B cell (primary cell): ENCODE measurements at regions not wholly inside any gene's neighbourhood (a gene's known extent, or its start where the extent isn't known, plus 50 kb on each side); places are given as distances from the start of the nearest gene placed in this dataset.
"Not testable (repeated sequence)": the region's sequence is repeated elsewhere in the genome, so short reads cannot be mapped to it uniquely, and the experiment has no call there.

ENCODE experiments used
- ATAC-seq: fragments of 200-7000 bp; cut with Tn5 transposase; one replicate; pipeline ENCODE4 v1.10.0; 2021; ENCODE audit warnings: low read depth, mild to moderate bottlenecking, moderate number of reproducible peaks, moderate library complexity
- CTCF ChIA-PET: fragments of 350-600 bp; sonication (Branson Sonifier 250); formaldehyde crosslinking; loops from one replicate; lab custom pipeline; 2021; ENCODE audit warnings: antibody characterized with exemption, inconsistent platforms; lab: Charles Lee
- POLR2A ChIA-PET: fragments of 350-600 bp; sonication (Branson Sonifier 250); formaldehyde crosslinking; loops from one replicate; lab custom pipeline; 2021; ENCODE audit warnings: antibody characterized with exemption; lab: Charles Lee
- DNase-seq: peaks from one replicate; pipeline ENCODE4 v3.0.0; 2013
- H2AFZ ChIP-seq: 2 replicates; pipeline ENCODE4 v1.6.1; 2012; ENCODE audit warnings: mild to moderate bottlenecking, low read depth, low read length; ENCODE audit not compliant: insufficient read depth, poor library complexity, severe bottlenecking
- H3K27ac ChIP-seq, 2 donors: 1 replicate in 1 of 2; 2 replicates in 1 of 2; pipeline ENCODE4 v1.5.1; 2012 to 2013; ENCODE audit warnings: low read length in 2 of 2, mild to moderate bottlenecking in 2 of 2, moderate library complexity in 1 of 2
- H3K27me3 ChIP-seq, 4 experiments: fragments of 200-600 bp in 1 of 4; sonication (generic) in 1 of 4; replicated peaks in 1 of 4; 1 replicate in 2 of 4; 2 replicates in 2 of 4; pipeline versions ENCODE4 v1.6.1 to v1.7.0; 2013 to 2016; ENCODE audit warnings: low read length in 3 of 4, mild to moderate bottlenecking in 2 of 4, mixed read lengths in 1 of 4, moderate library complexity in 1 of 4; ENCODE audit not compliant: insufficient read depth in 4 of 4, control insufficient read depth in 3 of 4; ENCODE audit errors: control extremely low read depth in 1 of 4
- H3K36me3 ChIP-seq, 2 experiments: replicated peaks in 1 of 2; 1 replicate in 1 of 2; 2 replicates in 1 of 2; pipeline versions ENCODE4 v1.6.1 to v1.7.1; 2013; ENCODE audit warnings: low read length in 1 of 2; ENCODE audit not compliant: insufficient read depth in 2 of 2, control insufficient read depth in 1 of 2; ENCODE audit errors: control extremely low read depth in 1 of 2, extremely low read depth in 1 of 2
- H3K4me1 ChIP-seq, 2 donors: fragments of 200-600 bp in 1 of 2; sonication (generic) in 1 of 2; 1 replicate in 1 of 2; 2 replicates in 1 of 2; pipeline versions ENCODE4 v1.5.1 to v1.6.1; 2013 to 2017; ENCODE audit warnings: low read length in 2 of 2; ENCODE audit not compliant: control insufficient read depth in 2 of 2, insufficient read depth in 2 of 2
- H3K4me2 ChIP-seq: replicated peaks from 2 replicates; pipeline ENCODE3; 2012; ENCODE audit warnings: mild to moderate bottlenecking, low read depth, low read length; ENCODE audit not compliant: poor library complexity, severe bottlenecking
- H3K4me3 ChIP-seq, 5 experiments: fragments of 200-600 bp in 1 of 5; sonication (generic) in 1 of 5; 1 replicate in 3 of 5; 2 replicates in 2 of 5; pipeline versions ENCODE4 v1.5.1 to v1.7.0; 2011 to 2016; ENCODE audit warnings: low read length in 4 of 5, mild to moderate bottlenecking in 4 of 5, low read depth in 2 of 5, control low read depth in 1 of 5, moderate library complexity in 1 of 5; ENCODE audit not compliant: insufficient read depth in 1 of 5; ENCODE audit errors: control extremely low read depth in 1 of 5, extremely low read depth in 1 of 5
- H3K79me2 ChIP-seq: fragments of 200-600 bp; sonication (generic); one replicate; pipeline ENCODE4 v1.6.0; 2016; ENCODE audit warnings: low read length; ENCODE audit not compliant: control insufficient read depth, insufficient read depth
- H3K9ac ChIP-seq: fragments of 200-600 bp; sonication (generic); 2 replicates; pipeline ENCODE4 v1.6.1; 2017; ENCODE audit warnings: mild to moderate bottlenecking, low read length, moderate library complexity
- H3K9me3 ChIP-seq, 3 donors: one replicate each; pipeline versions ENCODE4 v1.6.1 to v1.7.1; 2013; ENCODE audit warnings: low read length in 2 of 3; ENCODE audit not compliant: control insufficient read depth in 2 of 3, insufficient read depth in 1 of 3; ENCODE audit errors: control extremely low read depth in 1 of 3
- H4K20me1 ChIP-seq: 2 replicates; pipeline ENCODE4 v1.6.0; 2012; ENCODE audit warnings: mild to moderate bottlenecking, low read length; ENCODE audit not compliant: insufficient read depth, control insufficient read depth, poor library complexity, severe bottlenecking
- H3K27ac Mint-ChIP-seq: one replicate; pipeline ENCODE4 v1.8.0; 2021; ENCODE audit warnings: mixed read lengths
- H3K27me3 Mint-ChIP-seq: one replicate; pipeline ENCODE4 v1.8.0; 2021; ENCODE audit warnings: mixed read lengths
- H3K4me1 Mint-ChIP-seq: one replicate; pipeline ENCODE4 v1.8.0; 2021; ENCODE audit warnings: mixed read lengths
- H3K4me3 Mint-ChIP-seq: one replicate; pipeline ENCODE4 v1.8.0; 2021; ENCODE audit warnings: mixed read lengths
- H3K9me3 Mint-ChIP-seq: one replicate; pipeline ENCODE4 v1.8.0; 2022; ENCODE audit warnings: mixed read lengths; ENCODE audit not compliant: insufficient read depth
- EZH2 ChIP-seq: IDR thresholded peaks from 2 replicates; pipeline ENCODE4 v1.6.1; 2012; ENCODE audit warnings: borderline replicate concordance, low read depth, mild to moderate bottlenecking, moderate library complexity, low read length; ENCODE audit not compliant: insufficient read depth, poor library complexity, severe bottlenecking
- WGBS: methylation state at CpG from one replicate; pipeline ENCODE4 v1.1.5; 2013; ENCODE audit warnings: missing lambda C conversion rate; ENCODE audit not compliant: insufficient coverage; 5-methylcytosine and 5-hydroxymethylcytosine counted together
- intact Hi-C: fragments of 100-400 bp; cut with micrococcal nuclease; formaldehyde crosslinking; loops from one replicate; pipeline ENCODE4 v1.10.0; 2022
- TF ChIP-seq, protein P1 (sequence below): fragments of 200-600 bp; IDR thresholded peaks from one replicate; pipeline ENCODE4 v1.8.0; 2022; ENCODE audit warnings: antibody characterized with exemption, mild to moderate bottlenecking

DNA sequence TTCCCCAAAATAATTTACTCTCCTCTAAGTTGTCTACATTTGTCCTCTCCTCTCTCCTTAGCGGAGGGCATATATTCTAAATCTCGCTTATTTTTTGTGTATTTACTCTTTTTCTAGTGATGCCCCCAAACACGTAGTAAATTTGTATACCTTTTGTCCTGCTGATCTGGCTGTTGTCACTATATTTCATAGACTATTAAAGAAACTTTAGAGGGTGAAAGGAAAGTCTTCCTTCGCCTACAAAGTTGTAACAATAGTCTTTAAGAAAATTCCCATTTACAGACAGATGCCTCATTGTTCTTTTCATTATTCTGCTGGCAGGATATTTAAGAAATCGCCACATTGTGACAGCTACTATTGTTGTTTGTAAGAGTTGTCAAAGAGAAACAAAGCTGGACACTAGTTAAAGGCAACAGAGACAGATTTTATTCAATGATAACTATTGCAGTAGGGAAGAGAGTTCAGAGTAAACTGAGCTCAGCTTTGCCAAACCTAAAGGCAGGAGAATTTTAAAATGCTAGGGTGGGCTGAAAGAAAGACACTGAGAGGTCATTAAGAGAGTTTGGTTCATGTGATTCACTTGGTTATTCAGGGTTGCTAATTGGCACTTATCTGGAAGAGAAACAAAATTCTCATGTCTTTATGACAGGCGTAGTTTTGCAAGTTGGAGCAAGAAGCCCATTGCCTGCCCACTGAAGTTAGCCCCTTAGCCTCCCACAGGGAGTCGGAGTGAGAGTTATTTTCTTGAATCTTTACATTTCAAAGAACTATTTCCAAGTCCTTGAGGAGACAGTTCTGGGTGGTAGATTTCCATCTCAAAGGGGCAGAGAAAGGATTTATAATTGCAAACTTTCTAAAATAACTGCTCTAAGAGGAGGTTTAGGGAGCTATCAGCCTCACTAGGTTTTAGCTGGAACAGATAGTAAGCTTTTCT lies 1272.5 kb upstream of the SEL1L start:
- Histone ChIP-seq H3K9me3 (peaks cover 0 to 3% (median 0%) of the 10 kb centered on the region in 3 donors), H4K20me1 (no peaks in the 10 kb centered on the region), H3K79me2 (no peaks in the 10 kb centered on the region), H3K27me3 (no peaks in the 10 kb centered on the region), H3K4me1 (no peaks in the 10 kb centered on the region), H3K4me2 (no peak overlapping the region), H3K27ac (no peak overlapping the region), H3K4me3 (no peak overlapping the region), H3K9ac (no peak overlapping the region), H3K36me3 (no peaks in the 10 kb centered on the region), H2AFZ (no peak overlapping the region)
- ChIA-PET CTCF (no interaction called here), POLR2A (no interaction called here)
- DNase-seq (no peak), ATAC-seq (no peak)
- Mint-ChIP-seq H3K9me3 (peaks cover 4% of the 10 kb centered on the region), H3K4me1 (no peaks in the 10 kb centered on the region), H3K4me3 (no peak overlapping the region), H3K27ac (no peak overlapping the region), H3K27me3 (no peaks in the 10 kb centered on the region)
- intact Hi-C loops: no loop called here
- WGBS: 100% methylated on average over 1 of the region's 7 CpGs
- TF ChIP-seq EZH2: no peak
- TF ChIP-seq, protein P1, sequence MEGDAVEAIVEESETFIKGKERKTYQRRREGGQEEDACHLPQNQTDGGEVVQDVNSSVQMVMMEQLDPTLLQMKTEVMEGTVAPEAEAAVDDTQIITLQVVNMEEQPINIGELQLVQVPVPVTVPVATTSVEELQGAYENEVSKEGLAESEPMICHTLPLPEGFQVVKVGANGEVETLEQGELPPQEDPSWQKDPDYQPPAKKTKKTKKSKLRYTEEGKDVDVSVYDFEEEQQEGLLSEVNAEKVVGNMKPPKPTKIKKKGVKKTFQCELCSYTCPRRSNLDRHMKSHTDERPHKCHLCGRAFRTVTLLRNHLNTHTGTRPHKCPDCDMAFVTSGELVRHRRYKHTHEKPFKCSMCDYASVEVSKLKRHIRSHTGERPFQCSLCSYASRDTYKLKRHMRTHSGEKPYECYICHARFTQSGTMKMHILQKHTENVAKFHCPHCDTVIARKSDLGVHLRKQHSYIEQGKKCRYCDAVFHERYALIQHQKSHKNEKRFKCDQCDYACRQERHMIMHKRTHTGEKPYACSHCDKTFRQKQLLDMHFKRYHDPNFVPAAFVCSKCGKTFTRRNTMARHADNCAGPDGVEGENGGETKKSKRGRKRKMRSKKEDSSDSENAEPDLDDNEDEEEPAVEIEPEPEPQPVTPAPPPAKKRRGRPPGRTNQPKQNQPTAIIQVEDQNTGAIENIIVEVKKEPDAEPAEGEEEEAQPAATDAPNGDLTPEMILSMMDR: no peak

DNA sequence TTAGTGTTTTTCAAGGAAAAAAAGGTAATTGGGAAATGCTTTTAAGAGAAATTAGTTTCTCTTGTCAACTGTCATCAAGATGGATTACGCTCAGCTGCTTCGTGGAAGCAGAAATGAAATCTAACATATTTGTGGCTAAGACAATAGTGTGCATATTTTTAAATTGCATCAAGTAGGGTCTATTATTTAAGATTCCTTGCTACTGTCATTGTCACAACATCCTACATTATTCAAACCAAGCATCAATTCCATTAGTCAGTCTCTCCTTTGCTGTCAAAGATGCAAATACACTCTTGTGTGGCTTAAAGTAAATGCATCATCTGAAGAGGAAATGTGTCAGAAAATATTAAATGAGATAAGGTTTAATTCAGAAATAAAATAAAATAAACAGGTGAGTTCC lies 1277.6 kb upstream of the SEL1L start:
- H3K4me1 ChIP-seq: no peaks in the 10 kb centered on the region
- peaks cover 0 to 4% (median 0%) of the 10 kb centered on the region in 3 donors for H3K9me3 ChIP-seq
- no peaks in the 10 kb centered on the region for H3K27me3 ChIP-seq
- no peak overlapping the region for H3K4me3 ChIP-seq
- no peak overlapping the region for H3K4me2 ChIP-seq
- no peak for TF ChIP-seq EZH2
- TF ChIP-seq, protein P1: no peak
- no peaks in the 10 kb centered on the region for H3K79me2 ChIP-seq
- intact Hi-C loops: no loop called here
- no peak overlapping the region for H3K27ac ChIP-seq
- no peaks in the 10 kb centered on the region for H4K20me1 ChIP-seq
- Mint-ChIP-seq H3K27ac (no peak overlapping the region), H3K9me3 (no peaks in the 10 kb centered on the region), H3K4me3 (no peak overlapping the region), H3K4me1 (no peaks in the 10 kb centered on the region), H3K27me3 (no peaks in the 10 kb centered on the region)
- ATAC-seq: no peak
- H3K36me3 ChIP-seq: no peaks in the 10 kb centered on the region
- ChIA-PET CTCF (no interaction called here), POLR2A (no interaction called here)
- no CpG with 5 or more reads among the region's 2 CpGs for whole genome bisulfite sequencing
- H2AFZ ChIP-seq: no peak overlapping the region
- no peak for DNase-seq
- no peak overlapping the region for H3K9ac ChIP-seq

DNA sequence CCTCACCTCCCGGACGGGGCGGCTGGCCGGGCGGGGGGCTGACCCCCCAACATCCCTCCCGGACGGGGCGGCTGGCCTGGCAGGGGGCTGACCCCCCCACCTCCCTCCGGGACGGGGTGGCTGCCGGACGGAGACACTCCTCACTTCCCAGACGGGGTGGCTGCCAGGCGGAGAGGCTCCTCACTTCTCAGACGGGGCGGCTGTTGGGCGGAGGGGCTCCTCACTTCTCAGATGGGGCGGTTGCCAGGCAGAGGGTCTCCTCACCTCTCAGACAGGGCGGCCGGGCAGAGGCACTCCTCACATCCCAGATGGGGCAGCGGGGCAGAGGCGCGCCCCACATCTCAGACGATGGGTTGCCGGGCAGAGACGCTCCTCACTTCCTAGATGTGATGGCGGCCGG lies 1280.7 kb upstream of the SEL1L start:
- H4K20me1 ChIP-seq, CTCF ChIA-PET, H3K27ac Mint-ChIP-seq, DNase-seq, H3K9me3 ChIP-seq, H3K27me3 Mint-ChIP-seq, H3K4me2 ChIP-seq, H3K4me1 Mint-ChIP-seq, H3K36me3 ChIP-seq, H3K4me3 ChIP-seq, POLR2A ChIA-PET, ATAC-seq, H3K4me1 ChIP-seq, H3K4me3 Mint-ChIP-seq, intact Hi-C loops, H3K27ac ChIP-seq, H3K9me3 Mint-ChIP-seq, H3K27me3 ChIP-seq, H3K9ac ChIP-seq, H2AFZ ChIP-seq, H3K79me2 ChIP-seq: not testable (repeated sequence)
- 95% methylated on average over 8 of the region's 28 CpGs for WGBS
